GM08714 (cell line): ENCODE measurements at regions not wholly inside any gene's neighbourhood (a gene's known extent, or its start where the extent isn't known, plus 50 kb on each side); places are given as distances from the start of the nearest gene placed in this dataset.
"Not testable (repeated sequence)": the region's sequence is repeated elsewhere in the genome, so short reads cannot be mapped to it uniquely, and the experiment has no call there.

Source experiments
- H3K4me3 ChIP-seq: fragments of 200-500 bp; sonication (Bioruptor generic); 2 replicates; pipeline ENCODE4 v1.5.1; 2014; ENCODE audit warnings: mild to moderate bottlenecking, low read length, inconsistent platforms
- ZNF274 ChIP-seq: IDR thresholded peaks from 2 replicates; pipeline ENCODE4 v1.6.1; 2012; ENCODE audit warnings: mild to moderate bottlenecking, low read depth, low read length

DNA sequence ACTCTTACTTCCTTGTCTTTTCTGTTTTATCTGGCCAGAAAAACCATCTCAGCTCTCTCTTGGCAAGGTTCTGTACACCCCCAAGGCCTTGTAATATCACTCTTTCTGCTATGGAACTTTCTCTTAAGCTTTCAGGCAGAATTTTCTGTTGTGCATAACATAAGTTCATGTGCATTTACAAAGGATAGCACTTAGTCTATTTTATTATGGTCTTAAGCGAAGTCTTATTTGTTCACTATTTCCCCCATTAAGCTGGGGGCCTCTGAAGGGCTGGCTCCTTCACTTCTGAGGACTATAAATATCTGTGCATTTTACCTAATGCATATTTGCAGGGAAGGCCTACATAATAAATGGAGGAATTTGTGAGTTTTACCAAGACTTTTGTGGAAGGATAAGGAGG lies 1393.4 kb downstream of the FAM181B start:
- TF ChIP-seq ZNF274 = no peak
- H3K4me3 ChIP-seq = no peak overlapping the region

GRCh38 chr11:81339521-81339920 lies 1394.1 kb downstream of the FAM181B start:
- no peak overlapping the region for H3K4me3 ChIP-seq
- TF ChIP-seq ZNF274 = no peak

DNA sequence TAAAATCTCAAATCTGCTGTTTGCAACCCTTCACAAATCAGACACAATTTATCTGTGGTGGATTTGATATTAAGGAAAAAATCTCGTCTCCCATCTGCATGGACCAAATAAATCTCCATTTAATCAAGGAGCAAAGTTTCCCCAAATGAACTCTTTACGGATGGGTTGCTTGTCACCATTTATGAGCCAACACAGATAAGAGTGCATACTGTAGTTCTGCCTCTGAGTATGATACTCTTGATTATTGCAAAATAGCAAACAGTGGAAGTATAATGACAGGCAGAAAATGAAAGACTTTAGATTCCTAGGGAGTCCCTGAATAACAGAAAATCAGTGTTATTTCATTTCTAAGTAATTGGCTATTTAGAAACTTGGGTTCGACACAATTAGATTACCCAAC lies 1395.9 kb downstream of the FAM181B start:
- no peak for TF ChIP-seq ZNF274
- no peak overlapping the region for H3K4me3 ChIP-seq

- H3K4me3 ChIP-seq = no peak overlapping the region
- TF ChIP-seq ZNF274 = no peak
These were observed 1401.4 kb downstream of the FAM181B start for GRCh38 chr11:81332276-81332675.

GRCh38 chr11:81331611-81332235 lies 1401.9 kb downstream of the FAM181B start:
- no peak overlapping the region for H3K4me3 ChIP-seq
- no peak for TF ChIP-seq ZNF274

DNA sequence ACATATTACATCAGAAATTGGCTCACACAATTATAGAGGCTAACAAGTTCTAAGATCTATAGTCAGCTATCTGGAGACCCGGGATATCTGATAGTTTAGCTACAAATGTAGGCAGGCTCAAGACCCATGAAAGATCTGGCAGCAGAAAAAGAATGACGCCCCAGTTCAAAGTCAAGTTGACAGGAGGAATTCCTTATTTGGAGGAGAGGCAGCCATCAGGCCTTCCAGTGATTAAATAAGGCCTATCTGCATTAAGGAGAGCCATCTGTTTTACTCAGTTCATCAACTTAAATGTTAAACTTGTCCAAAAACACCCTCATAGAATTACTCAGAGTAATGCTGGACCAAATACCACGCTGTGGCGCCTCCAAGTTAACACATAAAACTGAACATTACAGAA lies 1402.6 kb downstream of the FAM181B start:
- TF ChIP-seq ZNF274 = no peak
- H3K4me3 ChIP-seq = no peak overlapping the region

DNA sequence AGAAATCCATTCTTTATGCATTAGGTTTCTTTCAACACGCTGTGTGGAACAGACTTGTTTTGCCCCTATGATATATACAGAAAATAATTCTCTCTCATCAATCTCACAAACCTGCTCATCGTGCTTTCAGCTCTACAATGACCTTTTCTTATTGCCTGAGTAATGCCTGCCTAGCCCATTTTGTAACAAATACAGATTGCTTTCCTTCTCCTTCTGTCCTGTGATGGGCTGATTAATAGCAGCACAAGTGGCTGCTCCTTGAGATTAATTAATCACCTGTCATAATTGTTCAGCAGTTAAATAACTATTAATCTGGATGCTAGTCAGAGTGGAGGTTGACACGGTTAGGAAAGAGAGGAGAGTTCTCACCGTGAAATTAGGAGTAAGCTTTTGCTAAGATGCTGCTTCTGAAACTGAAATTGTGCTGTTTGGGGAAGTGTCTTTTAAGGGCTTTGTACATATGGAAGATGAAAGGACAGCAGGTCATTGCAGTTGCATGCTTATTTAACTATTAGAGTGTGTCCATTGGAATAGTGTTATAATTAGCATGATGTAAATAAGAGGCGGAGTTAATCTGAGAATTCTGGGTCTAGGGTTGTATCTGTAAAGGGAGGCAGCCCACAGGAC lies 1430.5 kb downstream of the FAM181B start:
- no peak for TF ChIP-seq ZNF274
- H3K4me3 ChIP-seq = no peak overlapping the region

DNA sequence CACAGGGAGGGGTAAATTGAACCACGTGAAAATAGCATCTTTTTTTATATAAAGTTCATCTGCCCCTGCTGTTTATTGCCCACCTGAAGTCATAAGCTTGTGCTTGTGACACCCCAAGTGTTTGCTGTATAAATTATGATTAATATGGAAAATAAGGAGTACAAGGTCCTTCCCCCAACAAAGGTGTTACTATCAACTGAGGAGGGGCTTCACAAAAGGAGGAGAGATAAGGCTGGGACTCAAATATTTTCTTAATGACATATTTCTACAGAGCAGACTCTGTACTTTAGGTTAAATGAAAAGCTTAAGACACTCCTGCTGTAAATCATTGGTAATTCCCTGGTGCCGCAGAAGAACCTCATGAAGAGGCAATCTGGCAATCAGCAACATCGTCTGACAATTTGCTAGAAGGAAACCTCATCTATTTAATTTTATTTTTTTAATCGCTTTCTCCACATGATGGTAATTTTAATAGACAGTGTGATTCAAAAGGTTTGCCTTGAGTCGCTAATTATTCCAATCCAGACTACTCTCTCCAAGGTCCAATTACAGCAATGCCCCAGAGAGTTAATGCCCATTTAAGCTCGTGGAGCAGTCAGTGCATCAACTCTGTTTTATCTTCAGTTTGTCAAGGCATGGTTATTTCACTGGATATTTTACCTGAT lies 1432.4 kb downstream of the FAM181B start:
- TF ChIP-seq ZNF274 = no peak
- H3K4me3 ChIP-seq = no peak overlapping the region

- H3K4me3 ChIP-seq = no peak overlapping the region
- TF ChIP-seq ZNF274 = no peak
These were observed 1446.7 kb downstream of the FAM181B start for GRCh38 chr11:81286959-81287358.

DNA sequence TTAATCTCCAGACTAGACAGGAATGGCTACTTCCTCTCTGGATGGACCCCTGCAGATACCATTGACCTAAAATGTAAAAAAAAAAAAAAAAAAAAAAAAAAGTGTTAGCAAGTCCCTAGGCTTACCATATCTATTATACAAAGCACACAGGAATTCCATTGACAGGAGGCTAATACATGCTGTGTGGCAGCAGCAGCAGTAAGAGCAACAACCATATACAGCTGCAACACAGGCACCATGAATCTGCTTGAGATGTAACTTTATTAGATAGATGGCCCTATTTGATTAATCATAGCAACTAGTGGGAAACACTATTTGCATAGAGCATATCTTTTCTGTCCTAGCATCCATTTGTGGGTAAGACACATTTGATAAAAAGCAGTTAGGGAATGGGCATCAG lies 1447.1 kb downstream of the FAM181B start:
- TF ChIP-seq ZNF274 = no peak
- no peak overlapping the region for H3K4me3 ChIP-seq

- H3K4me3 ChIP-seq = not testable (repeated sequence)
These were observed 1453.4 kb downstream of the FAM181B start for GRCh38 chr11:81280228-81280627.

- TF ChIP-seq ZNF274 = no peak
- H3K4me3 ChIP-seq = no peak overlapping the region
These were observed 1454.7 kb downstream of the FAM181B start for GRCh38 chr11:81278991-81279390.

DNA sequence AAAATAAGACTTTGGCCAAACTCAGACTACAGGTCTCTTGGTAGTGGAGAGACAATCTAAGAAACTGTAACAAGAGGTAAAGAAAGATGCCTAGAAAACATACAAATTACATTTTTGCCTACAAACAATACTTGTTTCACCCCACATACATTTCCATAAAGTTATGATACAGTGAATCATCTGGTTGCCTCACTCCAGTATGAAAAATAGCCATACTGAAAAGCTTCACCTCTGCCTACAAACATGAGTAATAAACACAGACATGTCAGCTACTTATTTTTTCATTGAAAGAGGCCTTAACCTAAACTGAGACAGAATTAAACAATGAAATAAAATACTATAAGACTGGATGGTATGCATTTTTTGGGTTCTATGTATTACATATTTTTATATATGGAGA lies 1463.0 kb downstream of the FAM181B start:
- no peak for TF ChIP-seq ZNF274
- H3K4me3 ChIP-seq = no peak overlapping the region

DNA sequence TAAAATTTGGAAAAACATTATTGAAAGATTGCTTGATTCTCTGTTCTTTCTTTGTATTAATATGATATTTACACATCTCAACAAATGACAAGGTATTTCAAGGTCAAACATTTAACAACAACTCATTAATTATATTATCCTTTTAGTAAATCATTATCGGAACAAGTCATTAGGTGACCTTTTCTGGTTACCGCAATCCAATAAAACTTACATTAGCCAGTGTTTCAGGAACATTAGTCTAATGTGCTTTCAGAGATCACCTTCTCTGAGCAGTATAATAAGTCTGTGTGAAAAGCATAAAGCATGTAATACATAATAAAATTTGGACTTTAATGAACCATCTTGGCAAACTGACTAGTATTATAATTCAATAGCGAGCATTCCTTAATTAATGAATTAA lies 1466.4 kb downstream of the FAM181B start:
- H3K4me3 ChIP-seq = no peak overlapping the region
- no peak for TF ChIP-seq ZNF274

- H3K4me3 ChIP-seq = no peak overlapping the region
- no peak for TF ChIP-seq ZNF274
These were observed 1474.2 kb downstream of the FAM181B start for GRCh38 chr11:81259471-81259870.
